Omental fat pad (tissue), 3 donors: ENCODE measurements at regions not wholly inside any gene's neighbourhood (a gene's known extent, or its start where the extent isn't known, plus 50 kb on each side); places are given as distances from the start of the nearest gene placed in this dataset.
"Not testable (repeated sequence)": the region's sequence is repeated elsewhere in the genome, so short reads cannot be mapped to it uniquely, and the experiment has no call there.

Experiments
- ATAC-seq: fragments of 150-250 bp; one replicate; pipeline ENCODE4 v1.9.1; 2016; ENCODE audit warnings: mild to moderate bottlenecking, moderate library complexity; ENCODE audit not compliant: low FRiP score
- DNase-seq: peaks from one replicate; pipeline ENCODE4 v3.0.0-alpha.2; 2019; ENCODE audit warnings: low spot score
- CTCF ChIP-seq, 3 donors: fragments of 450-650 bp; IDR thresholded peaks; one replicate each; pipeline ENCODE4 v1.5.1; 2016 to 2017; ENCODE audit warnings: antibody characterized with exemption in 3 of 3, mild to moderate bottlenecking in 3 of 3, moderate library complexity in 2 of 3

GRCh38 chr3:110504901-110505300 is 566.7 kb upstream of the NECTIN3 start:
- ATAC-seq (no peak), DNase-seq (no peak)
- no peak for TF ChIP-seq CTCF (IDR thresholded peaks at IDR 0.05)

- DNase-seq (no peak), ATAC-seq (no peak)
- no peak for TF ChIP-seq CTCF (IDR thresholded peaks at IDR 0.05)
These were observed 564.7 kb upstream of the NECTIN3 start for GRCh38 chr3:110506890-110507289.

GRCh38 chr3:110507570-110507969 is 564.0 kb upstream of the NECTIN3 start:
- DNase-seq, ATAC-seq: not testable (repeated sequence)

- no peak for DNase-seq
- TF ChIP-seq CTCF (IDR thresholded peaks at IDR 0.05) = no peak
- no peak for ATAC-seq
These were observed 558.7 kb upstream of the NECTIN3 start for GRCh38 chr3:110512961-110513360.

GRCh38 chr3:110518031-110518430 is 553.6 kb upstream of the NECTIN3 start:
- no peak for DNase-seq
- TF ChIP-seq CTCF (IDR thresholded peaks at IDR 0.05) = no peak
- ATAC-seq = no peak

- no peak for ATAC-seq
- TF ChIP-seq CTCF (IDR thresholded peaks at IDR 0.05) = no peak
- no peak for DNase-seq
These were observed 552.5 kb upstream of the NECTIN3 start for GRCh38 chr3:110519071-110519470.

GRCh38 chr3:110521019-110521418 is 550.6 kb upstream of the NECTIN3 start:
- no peak for DNase-seq
- TF ChIP-seq CTCF (IDR thresholded peaks at IDR 0.05) = no peak
- peak; percentile 59 for ATAC-seq

GRCh38 chr3:110525558-110526064 is 546.0 kb upstream of the NECTIN3 start:
- not testable (repeated sequence) for ATAC-seq, DNase-seq
